ENCODE measurements at regions not wholly inside any gene's neighbourhood (a gene's known extent, or its start where the extent isn't known, plus 50 kb on each side); places are given as distances from the start of the nearest gene placed in this dataset.

DNA sequence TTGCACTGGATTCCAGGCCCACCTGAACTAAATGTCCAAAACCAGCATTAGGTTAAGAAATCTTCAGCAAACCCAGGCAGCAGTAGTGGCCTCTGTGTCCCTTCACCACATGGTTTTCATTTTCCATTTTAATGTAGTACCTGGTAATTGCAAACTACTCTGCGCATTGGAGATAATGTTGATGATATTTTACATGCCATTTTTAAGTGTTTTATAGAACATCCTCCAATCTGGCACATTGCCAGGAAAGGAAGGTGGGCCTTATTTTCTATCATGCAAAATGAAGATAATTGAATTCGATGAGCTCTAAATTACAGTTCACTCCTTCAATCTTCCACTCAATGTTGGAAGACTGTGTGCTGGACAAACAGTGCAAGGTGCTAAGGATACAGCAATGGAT is 89.5 kb downstream of the ZC3H11B start:
- DNase-seq (ENCODE audit: low read depth in 2 of 2) = no peak

DNA sequence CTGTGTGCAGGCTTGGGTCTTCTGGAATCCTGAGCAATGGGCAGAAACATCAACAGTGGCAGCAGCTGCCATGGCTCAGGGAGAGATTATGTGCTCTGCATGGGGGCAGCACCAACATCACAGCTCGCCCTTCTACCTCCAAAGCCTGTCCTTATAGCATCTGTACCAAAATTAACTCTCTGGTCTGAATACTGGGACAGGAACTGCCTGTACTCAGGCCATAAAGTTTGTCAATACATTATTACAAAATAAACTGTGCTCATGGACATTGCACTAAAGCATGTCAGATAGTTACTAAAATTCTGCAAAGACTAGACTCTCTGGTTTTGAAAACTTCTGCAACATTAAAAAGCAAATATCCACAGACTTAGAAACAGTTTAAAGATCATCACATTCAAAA is 91.6 kb downstream of the ZC3H11B start:
- no peak for DNase-seq (ENCODE audit: low read depth in 2 of 2)

- DNase-seq (ENCODE audit: low read depth in 2 of 2) = no peak
Measured at GRCh38 chr1:219520241-219520640, 92.7 kb downstream of the ZC3H11B start.

GRCh38 chr1:219518907-219519248 is 94.0 kb downstream of the ZC3H11B start:
- no peak for DNase-seq (ENCODE audit: low read depth in 2 of 2)

DNA sequence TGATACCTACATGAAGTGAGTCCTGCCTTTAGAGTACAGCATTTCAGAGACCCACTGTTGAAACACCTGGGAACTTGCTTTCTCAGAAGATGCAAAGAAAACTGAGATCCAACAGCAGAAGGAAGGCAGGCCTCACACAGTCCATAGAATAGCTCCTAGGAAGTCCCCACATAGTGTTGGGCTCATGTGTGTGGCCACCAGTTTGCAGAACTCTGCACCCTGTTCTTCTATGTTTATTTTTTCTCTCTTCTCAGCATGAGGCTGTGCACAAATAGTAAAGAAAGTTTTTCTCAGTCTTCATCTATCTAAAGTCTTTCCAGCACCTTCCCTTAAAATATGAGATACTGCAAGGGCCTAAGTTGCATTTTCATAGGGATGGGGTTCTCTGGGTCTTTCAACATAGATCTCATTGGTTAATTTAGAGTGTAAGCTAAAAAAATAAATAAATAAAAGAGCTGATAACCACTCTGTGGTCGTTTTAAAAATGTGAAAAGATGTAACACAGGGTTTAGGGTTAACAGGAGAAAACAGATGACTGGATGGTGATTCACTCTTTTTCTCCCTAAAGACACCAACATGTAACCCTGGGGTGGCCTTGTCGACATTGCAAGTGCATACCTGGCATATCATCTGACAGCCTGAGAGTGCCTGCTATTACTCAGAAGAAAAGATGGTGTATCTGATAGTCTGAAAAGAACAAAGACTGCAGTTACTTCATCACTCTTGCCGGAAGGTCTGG is 94.6 kb downstream of the ZC3H11B start:
- no peak for DNase-seq (ENCODE audit: low read depth in 2 of 2)

DNA sequence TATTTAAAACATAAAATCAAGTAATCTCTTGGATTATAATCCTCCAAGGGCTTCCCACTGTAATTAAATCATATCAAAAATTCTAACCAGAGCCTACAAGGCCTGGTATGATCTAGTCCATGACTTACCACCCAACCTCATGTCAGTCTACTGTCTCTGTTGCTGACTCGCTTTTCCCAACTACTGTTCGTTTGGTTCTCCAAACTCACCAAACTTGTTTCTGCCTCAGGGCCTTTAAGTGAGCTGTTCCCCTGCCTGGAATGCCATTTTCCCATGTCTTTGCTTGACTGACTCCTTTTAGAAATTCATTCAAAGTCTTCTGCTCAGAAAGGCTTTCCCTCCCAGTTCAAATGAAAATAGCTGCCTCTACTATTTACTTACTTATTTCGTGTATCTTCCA is 95.9 kb downstream of the ZC3H11B start:
- DNase-seq (ENCODE audit: low read depth in 2 of 2) = no peak

DNA sequence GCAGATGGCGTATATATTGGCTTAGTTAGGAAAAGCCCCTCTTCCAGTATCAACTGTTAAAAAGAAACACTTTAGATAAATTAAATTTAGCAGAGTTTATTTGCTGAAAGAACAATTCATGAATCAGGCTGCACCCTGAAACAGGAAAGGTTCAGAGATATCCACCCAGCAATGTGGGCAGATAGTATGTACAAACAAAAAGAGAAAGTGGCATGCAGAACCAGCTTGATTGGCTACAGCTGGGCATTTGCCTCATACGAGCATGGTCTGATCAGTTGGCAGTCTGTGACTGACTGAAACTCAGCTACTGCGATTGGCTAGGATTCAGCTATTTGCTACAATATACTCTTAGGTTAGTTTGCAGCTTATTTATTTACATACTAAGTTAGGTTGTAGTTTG is 98.2 kb downstream of the ZC3H11B start:
- no peak for DNase-seq (ENCODE audit: low read depth in 2 of 2)

GRCh38 chr1:219507437-219507836 is 105.5 kb downstream of the ZC3H11B start:
- DNase-seq (ENCODE audit: low read depth in 2 of 2) = no peak

DNA sequence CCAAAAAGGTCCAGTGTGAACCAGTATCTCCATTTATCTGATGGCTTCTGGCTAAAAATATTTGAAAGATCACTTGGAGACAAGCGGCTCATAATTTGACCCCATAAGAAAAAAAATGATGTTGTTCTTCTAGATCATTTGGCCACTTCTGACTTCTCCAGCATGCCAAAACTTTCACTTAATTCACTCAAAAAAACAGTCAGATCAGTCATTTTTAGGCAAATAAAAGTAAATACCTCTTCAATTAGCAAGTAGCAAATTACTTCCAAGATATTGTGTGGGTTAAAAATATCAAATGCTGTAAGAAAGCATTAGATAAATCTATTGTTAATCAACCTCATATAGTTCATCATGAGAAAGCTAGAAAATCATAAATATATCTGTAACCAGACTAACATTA is 106.0 kb downstream of the ZC3H11B start:
- no peak for DNase-seq (ENCODE audit: low read depth in 2 of 2)

DNA sequence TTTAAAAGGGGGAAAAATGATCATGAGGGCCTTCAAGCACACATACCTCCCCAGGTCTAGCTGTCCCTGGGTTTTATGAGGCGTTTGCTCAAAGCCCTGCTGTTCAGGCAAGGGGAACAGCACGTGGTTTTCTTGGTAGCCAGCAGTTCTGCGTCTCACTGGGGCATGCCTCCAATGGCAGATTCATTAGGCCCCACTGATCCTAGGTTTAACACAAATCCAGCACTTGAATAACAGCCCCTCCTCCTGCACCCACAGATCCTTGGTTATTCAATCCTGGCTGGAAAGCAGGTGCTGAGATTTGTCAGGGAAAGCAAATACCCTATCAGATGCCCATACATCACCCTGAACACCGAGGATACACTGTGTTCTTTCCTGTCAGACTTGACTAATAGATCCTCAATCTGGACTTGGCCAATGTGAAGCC is 106.4 kb downstream of the ZC3H11B start:
- DNase-seq (ENCODE audit: low read depth in 2 of 2) = no peak

GRCh38 chr1:219505886-219506285 is 107.0 kb downstream of the ZC3H11B start:
- no peak for DNase-seq (ENCODE audit: low read depth in 2 of 2)

- DNase-seq (ENCODE audit: low read depth in 2 of 2) = no peak
Measured at GRCh38 chr1:219503604-219504003, 109.3 kb downstream of the ZC3H11B start.

DNA sequence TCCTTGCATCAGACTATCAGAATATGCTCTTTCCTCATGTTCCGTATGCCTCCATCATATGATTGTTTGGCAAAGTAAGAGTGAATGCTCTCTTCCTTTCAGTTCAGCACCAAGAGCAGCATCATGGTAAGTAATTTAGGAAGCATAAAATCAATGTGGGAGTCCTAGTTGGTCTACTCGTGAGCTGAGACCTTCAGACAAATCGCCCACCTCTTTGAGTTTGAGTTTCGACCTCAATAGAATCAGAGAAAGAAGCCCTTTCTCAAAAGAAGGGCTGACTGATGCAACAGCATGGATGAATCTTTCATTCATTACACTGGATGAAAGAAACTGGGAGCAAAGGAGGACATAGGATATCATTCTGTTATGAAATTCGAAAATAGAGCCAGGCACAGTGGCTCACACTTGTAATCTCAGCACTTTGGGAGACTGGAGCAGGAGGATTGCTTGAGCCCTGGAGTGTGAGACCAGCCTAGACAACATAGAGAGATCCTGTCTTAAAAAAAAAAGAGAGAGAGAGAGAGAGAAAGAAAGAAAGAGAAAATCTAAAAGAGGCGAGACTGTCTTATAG is 112.5 kb downstream of the ZC3H11B start:
- no peak for DNase-seq (ENCODE audit: low read depth in 2 of 2)

DNA sequence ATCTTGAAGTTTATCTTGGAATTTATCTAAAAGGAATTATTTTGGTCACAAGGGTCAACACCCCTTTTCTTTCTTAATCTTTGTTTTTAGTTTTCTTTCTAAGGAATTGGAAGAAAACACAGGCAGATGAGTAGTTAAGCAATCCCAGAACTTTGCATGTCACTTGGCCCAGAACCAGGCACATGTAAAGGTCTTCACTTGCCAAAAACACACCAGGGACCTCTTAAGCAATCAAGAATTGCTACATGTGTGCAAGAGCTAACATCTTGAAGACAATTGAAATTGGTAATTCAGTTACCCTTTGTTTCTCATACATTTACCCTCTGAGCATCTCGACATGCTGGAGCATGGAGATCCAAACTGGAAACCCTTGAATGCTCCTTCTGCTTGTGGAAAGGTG is 114.2 kb downstream of the ZC3H11B start:
- no peak for DNase-seq (ENCODE audit: low read depth in 2 of 2)

GRCh38 chr1:219495737-219496408 is 117.0 kb downstream of the ZC3H11B start:
- no peak for DNase-seq (ENCODE audit: low read depth in 2 of 2)

- no peak for DNase-seq (ENCODE audit: low read depth in 2 of 2)
Measured at GRCh38 chr1:219492717-219493116, 120.2 kb downstream of the ZC3H11B start.

- DNase-seq (ENCODE audit: low read depth in 2 of 2) = no peak
Measured at GRCh38 chr1:219490566-219490965, 122.3 kb downstream of the ZC3H11B start.

- DNase-seq (ENCODE audit: low read depth in 2 of 2) = no peak
Measured at GRCh38 chr1:219489636-219490035, 123.3 kb downstream of the ZC3H11B start.

DNA sequence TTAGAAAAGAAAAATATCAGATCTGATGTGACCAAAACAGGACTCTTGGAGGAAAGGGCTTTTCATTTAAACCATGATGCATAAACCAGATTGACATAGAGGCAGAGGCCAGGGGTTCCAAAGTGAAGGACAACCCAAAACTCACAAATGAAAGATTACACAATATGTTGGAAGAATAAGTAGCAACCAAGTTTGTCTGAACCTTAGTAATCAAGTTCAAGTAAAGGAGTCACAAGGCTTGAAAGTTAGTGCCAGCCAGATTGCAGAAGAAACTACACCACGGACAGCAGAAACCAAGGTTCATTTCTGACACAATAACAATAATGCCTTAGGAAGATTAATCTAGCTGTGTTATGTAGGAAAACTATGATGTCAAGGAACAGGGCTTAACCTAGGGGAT is 124.6 kb downstream of the ZC3H11B start:
- DNase-seq (ENCODE audit: low read depth in 2 of 2) = no peak

GRCh38 chr1:219483530-219483929 is 129.4 kb downstream of the ZC3H11B start:
- no peak for DNase-seq (ENCODE audit: low read depth in 2 of 2)

DNA sequence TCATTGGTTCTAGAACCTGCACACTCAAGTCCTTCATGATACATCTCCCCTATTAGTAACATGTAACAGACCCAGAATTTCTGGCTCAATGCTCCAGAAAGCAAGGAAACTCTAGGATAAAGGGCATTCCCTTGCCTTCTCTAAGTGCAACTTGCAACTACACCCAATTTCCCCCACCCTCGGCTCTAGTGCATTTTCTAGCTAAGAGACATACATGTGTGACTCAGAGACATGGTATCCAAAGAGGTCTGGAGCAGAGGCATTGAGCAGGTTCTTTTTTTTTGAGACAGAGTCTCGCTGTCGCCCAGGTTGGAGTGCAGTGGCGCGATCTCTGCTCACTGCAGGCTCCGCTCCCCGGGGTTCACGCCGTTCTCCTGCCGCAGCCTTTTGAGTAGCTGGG is 132.9 kb downstream of the ZC3H11B start:
- no peak for DNase-seq (ENCODE audit: low read depth in 2 of 2)

DNA sequence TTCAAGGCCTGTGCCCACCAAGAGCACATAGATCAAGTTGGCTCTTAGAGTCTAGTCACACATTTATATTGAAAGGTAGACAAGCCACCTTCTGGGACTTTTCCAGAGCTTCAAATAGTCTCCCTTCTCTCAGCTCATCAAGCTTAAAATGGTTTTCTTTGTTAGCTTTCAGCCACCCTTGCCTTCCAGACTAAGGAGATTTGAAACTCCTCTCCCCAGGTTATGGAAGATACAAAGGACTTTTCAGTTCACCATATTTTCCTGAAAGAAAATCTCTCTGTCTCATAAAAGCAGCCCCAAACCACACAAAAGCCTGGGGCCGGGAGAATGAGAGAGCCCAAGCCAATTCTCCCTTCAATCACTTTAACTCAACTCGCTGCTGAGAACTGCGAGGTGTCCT is 134.1 kb downstream of the ZC3H11B start:
- no peak for DNase-seq (ENCODE audit: low read depth in 2 of 2)

- DNase-seq (ENCODE audit: low read depth in 2 of 2) = no peak
Measured at GRCh38 chr1:219477861-219478260, 135.0 kb downstream of the ZC3H11B start.

Data from stimulated activated CD4-positive, alpha-beta T cell treated with anti-CD3 and anti-CD28 coated beads, Interleukin-15, amount 100 ng/mL, for 48 hours (primary cell).